ENCODE measurements at regions not wholly inside any gene's neighbourhood (a gene's known extent, or its start where the extent isn't known, plus 50 kb on each side); places are given as distances from the start of the nearest gene placed in this dataset.

GRCh38 chr11:128182844-128183243 is 404.5 kb downstream of the ETS1 start:
- intact Hi-C loops (cut with DNase I, micrococcal nuclease) = no loop called here
- ChIA-PET CTCF (interaction anchor here (0.5 to 2.2 kb wide), 5 partner anchors 11 to 670 kb away, joined by 3 to 10 read pairs (median 3); no protein-coding TSS in a partner anchor), POLR2A (interaction anchor here (0.6 kb wide), 1 partner anchor 51 kb away, joined by 3 read pairs; no protein-coding TSS in a partner anchor)
- H3K36me3 Mint-ChIP-seq (ENCODE audit: low read depth) = peaks cover 16% of the 10 kb centered on the region
- no peak overlapping the region for H3K27ac Mint-ChIP-seq
- no peaks in the 10 kb centered on the region for H3K27me3 Mint-ChIP-seq
- peaks cover 18% of the 10 kb centered on the region for H3K9me3 Mint-ChIP-seq (ENCODE audit: low read depth)
- H3K4me3 Mint-ChIP-seq = no peak overlapping the region
- DNase-seq (peak; percentile 28), ATAC-seq (peak; percentile 85)
- peaks cover 21% of the 10 kb centered on the region for H3K4me1 Mint-ChIP-seq

GRCh38 chr11:128181984-128182383 is 405.4 kb downstream of the ETS1 start:
- DNase-seq (no peak), ATAC-seq (no peak)
- no peak overlapping the region for H3K4me3 Mint-ChIP-seq
- no peaks in the 10 kb centered on the region for H3K27me3 Mint-ChIP-seq
- ChIA-PET POLR2A (no interaction called here), CTCF (interaction anchor here (0.9 to 2.2 kb wide), 4 partner anchors 10 to 450 kb away, joined by 3 to 10 read pairs (median 6); no protein-coding TSS in a partner anchor)
- H3K9me3 Mint-ChIP-seq (ENCODE audit: low read depth) = peaks cover 18% of the 10 kb centered on the region
- intact Hi-C loops (cut with DNase I, micrococcal nuclease) = no loop called here
- no peak overlapping the region for H3K27ac Mint-ChIP-seq
- peaks cover 21% of the 10 kb centered on the region for H3K4me1 Mint-ChIP-seq
- peaks cover 16% of the 10 kb centered on the region for H3K36me3 Mint-ChIP-seq (ENCODE audit: low read depth)

- no peak for DNase-seq
- peaks cover 14% of the 10 kb centered on the region for H3K36me3 Mint-ChIP-seq (ENCODE audit: low read depth)
- no peak for ATAC-seq
- no peak overlapping the region for H3K27ac Mint-ChIP-seq
- POLR2A ChIA-PET = no interaction called here
- intact Hi-C loops (cut with DNase I, micrococcal nuclease) = no loop called here
- H3K9me3 Mint-ChIP-seq (ENCODE audit: low read depth) = peaks cover 18% of the 10 kb centered on the region
- no peaks in the 10 kb centered on the region for H3K27me3 Mint-ChIP-seq
- no peak overlapping the region for H3K4me3 Mint-ChIP-seq
- CTCF ChIA-PET = interaction anchor here (2.0 to 2.2 kb wide), 2 partner anchors 9 to 24 kb away, joined by 7 to 10 read pairs; no protein-coding TSS in a partner anchor
- peaks cover 21% of the 10 kb centered on the region for H3K4me1 Mint-ChIP-seq
Measured at GRCh38 chr11:128181088-128181480, 406.3 kb downstream of the ETS1 start.

GRCh38 chr11:128180441-128181087 is 406.8 kb downstream of the ETS1 start:
- peaks cover 11% of the 10 kb centered on the region for H3K36me3 Mint-ChIP-seq (ENCODE audit: low read depth)
- no peak overlapping the region for H3K27ac Mint-ChIP-seq
- intact Hi-C loops (cut with DNase I, micrococcal nuclease) = no loop called here
- peaks cover 21% of the 10 kb centered on the region for H3K4me1 Mint-ChIP-seq
- no peaks in the 10 kb centered on the region for H3K27me3 Mint-ChIP-seq
- ATAC-seq (no peak), DNase-seq (no peak)
- ChIA-PET CTCF (interaction anchor here (1.1 to 2.6 kb wide), 4 partner anchors 9 to 23 kb away, joined by 3 to 9 read pairs (median 6); no protein-coding TSS in a partner anchor), POLR2A (interaction anchor here (0.5 kb wide), 1 partner anchor 213 kb away, joined by 4 read pairs; no protein-coding TSS in a partner anchor)
- peaks cover 15% of the 10 kb centered on the region for H3K9me3 Mint-ChIP-seq (ENCODE audit: low read depth)
- H3K4me3 Mint-ChIP-seq = no peak overlapping the region

GRCh38 chr11:128179512-128179911 is 407.8 kb downstream of the ETS1 start:
- Mint-ChIP-seq H3K27ac (no peak overlapping the region), H3K36me3 (ENCODE audit: low read depth) (peaks cover 9% of the 10 kb centered on the region), H3K4me3 (no peak overlapping the region), H3K27me3 (no peaks in the 10 kb centered on the region), H3K9me3 (ENCODE audit: low read depth) (peaks cover 6% of the 10 kb centered on the region), H3K4me1 (peaks cover 24% of the 10 kb centered on the region)
- intact Hi-C loops (cut with DNase I, micrococcal nuclease) = no loop called here
- CTCF ChIA-PET = interaction anchor here (0.6 to 2.6 kb wide), 5 partner anchors 9 to 651 kb away, joined by 3 to 9 read pairs (median 4); no protein-coding TSS in a partner anchor
- DNase-seq (no peak), ATAC-seq (no peak)
- POLR2A ChIA-PET = no interaction called here

- Mint-ChIP-seq H3K4me1 (peaks cover 25% of the 10 kb centered on the region), H3K4me3 (no peak overlapping the region), H3K27me3 (no peaks in the 10 kb centered on the region), H3K27ac (no peak overlapping the region), H3K9me3 (ENCODE audit: low read depth) (peaks cover 2% of the 10 kb centered on the region), H3K36me3 (ENCODE audit: low read depth) (peaks cover 6% of the 10 kb centered on the region)
- CTCF ChIA-PET = interaction anchor here (1.1 to 2.6 kb wide), 3 partner anchors 19 to 452 kb away, joined by 4 to 9 read pairs (median 5); no protein-coding TSS in a partner anchor
- POLR2A ChIA-PET = no interaction called here
- DNase-seq = no peak
- intact Hi-C loops (cut with DNase I, micrococcal nuclease) = no loop called here
- ATAC-seq = no peak
Measured at GRCh38 chr11:128179039-128179438, 408.3 kb downstream of the ETS1 start.

- H3K9me3 Mint-ChIP-seq (ENCODE audit: low read depth) = no peaks in the 10 kb centered on the region
- ATAC-seq = peak; percentile 74
- POLR2A ChIA-PET = no interaction called here
- CTCF ChIA-PET = interaction anchor here (0.7 to 8.1 kb wide), 9 partner anchors 14 to 685 kb away, joined by 3 to 128 read pairs (median 3); no protein-coding TSS in a partner anchor
- intact Hi-C loops (cut with DNase I, micrococcal nuclease) = loop anchor here (5.0 kb wide), 7 partner anchors 168 to 688 kb away; no protein-coding TSS in a partner anchor
- peak; percentile 11 for DNase-seq
- H3K36me3 Mint-ChIP-seq (ENCODE audit: low read depth) = no peaks in the 10 kb centered on the region
- peaks cover 22% of the 10 kb centered on the region for H3K4me1 Mint-ChIP-seq
- no peak overlapping the region for H3K27ac Mint-ChIP-seq
- H3K27me3 Mint-ChIP-seq = no peaks in the 10 kb centered on the region
- no peak overlapping the region for H3K4me3 Mint-ChIP-seq
Measured at GRCh38 chr11:128174465-128175291, 412.7 kb downstream of the ETS1 start.

- ChIA-PET POLR2A (interaction anchor here (0.5 to 1.1 kb wide), 5 partner anchors 116 to 604 kb away, joined by 3 to 6 read pairs (median 3); no protein-coding TSS in a partner anchor), CTCF (interaction anchor here (0.6 to 8.1 kb wide), 67 partner anchors 9 to 784 kb away, joined by 3 to 139 read pairs (median 3); no protein-coding TSS in a partner anchor)
- Mint-ChIP-seq H3K36me3 (ENCODE audit: low read depth) (no peaks in the 10 kb centered on the region), H3K27ac (no peak overlapping the region), H3K27me3 (peaks cover 5% of the 10 kb centered on the region), H3K4me1 (peaks cover 22% of the 10 kb centered on the region), H3K9me3 (ENCODE audit: low read depth) (no peaks in the 10 kb centered on the region), H3K4me3 (no peak overlapping the region)
- DNase-seq (peak; percentile 94), ATAC-seq (peak; percentile 84)
- intact Hi-C loops (cut with DNase I, micrococcal nuclease) = loop anchor here (1.0 to 5.0 kb wide), 14 partner anchors 117 to 690 kb away; no protein-coding TSS in a partner anchor
Measured at GRCh38 chr11:128172046-128172878, 415.1 kb downstream of the ETS1 start.

- H3K36me3 Mint-ChIP-seq (ENCODE audit: low read depth) = no peaks in the 10 kb centered on the region
- H3K4me1 Mint-ChIP-seq = peaks cover 22% of the 10 kb centered on the region
- DNase-seq (no peak), ATAC-seq (no peak)
- H3K27me3 Mint-ChIP-seq = peaks cover 5% of the 10 kb centered on the region
- no peak overlapping the region for H3K4me3 Mint-ChIP-seq
- intact Hi-C loops (cut with DNase I, micrococcal nuclease) = loop anchor here (5.0 kb wide), 7 partner anchors 171 to 691 kb away; no protein-coding TSS in a partner anchor
- H3K27ac Mint-ChIP-seq = no peak overlapping the region
- ChIA-PET POLR2A (no interaction called here), CTCF (interaction anchor here (0.7 to 8.1 kb wide), 41 partner anchors 8 to 784 kb away, joined by 3 to 139 read pairs (median 4); no protein-coding TSS in a partner anchor)
- no peaks in the 10 kb centered on the region for H3K9me3 Mint-ChIP-seq (ENCODE audit: low read depth)
Measured at GRCh38 chr11:128171506-128171905, 415.9 kb downstream of the ETS1 start.

- peaks cover 6% of the 10 kb centered on the region for H3K4me1 Mint-ChIP-seq
- no peak overlapping the region for H3K4me3 Mint-ChIP-seq
- CTCF ChIA-PET = interaction anchor here (0.6 to 3.0 kb wide), 4 partner anchors 134 to 665 kb away, joined by 3 to 14 read pairs (median 4); no protein-coding TSS in a partner anchor
Measured at GRCh38 chr11:128165572-128165971, 421.8 kb downstream of the ETS1 start.

More at GRCh38 chr11:128165572-128165971, 421.8 kb downstream of the ETS1 start:
- DNase-seq = no peak
- Mint-ChIP-seq H3K36me3 (ENCODE audit: low read depth) (no peaks in the 10 kb centered on the region), H3K27ac (peak overlapping the region; percentile 2), H3K27me3 (peaks cover 5% of the 10 kb centered on the region), H3K9me3 (ENCODE audit: low read depth) (no peaks in the 10 kb centered on the region)
- intact Hi-C loops (cut with DNase I, micrococcal nuclease) = no loop called here
- POLR2A ChIA-PET = interaction anchor here (0.6 kb wide), 1 partner anchor 82 kb away, joined by 3 read pairs; no protein-coding TSS in a partner anchor
- no peak for ATAC-seq
